Superior temporal gyrus (tissue), 1 donor: ENCODE measurements at regions not wholly inside any gene's neighbourhood (a gene's known extent, or its start where the extent isn't known, plus 50 kb on each side); places are given as distances from the start of the nearest gene placed in this dataset.

Experiments
- DNase-seq: peaks from one replicate; pipeline ENCODE4 v3.0.0-alpha.2; 2016; ENCODE audit errors: extremely low spot score

- DNase-seq: no peak
Measured at GRCh38 chr16:9521749-9522370, 430.4 kb downstream of the HAPSTR1 start.

- DNase-seq: no peak
Measured at GRCh38 chr16:9522614-9523013, 431.2 kb downstream of the HAPSTR1 start.

GRCh38 chr16:9523994-9524393, 432.6 kb downstream of the HAPSTR1 start:
- no peak for DNase-seq

GRCh38 chr16:9525037-9525436, 433.6 kb downstream of the HAPSTR1 start:
- DNase-seq: no peak

- no peak for DNase-seq
Measured at GRCh38 chr16:9526791-9527190, 435.3 kb downstream of the HAPSTR1 start.

- no peak for DNase-seq
Measured at GRCh38 chr16:9527976-9528375, 436.5 kb downstream of the HAPSTR1 start.

GRCh38 chr16:9528511-9529079, 437.2 kb downstream of the HAPSTR1 start:
- no peak for DNase-seq

- DNase-seq: no peak
Measured at GRCh38 chr16:9533042-9533441, 441.6 kb downstream of the HAPSTR1 start.

- no peak for DNase-seq
Measured at GRCh38 chr16:9534759-9535158, 443.3 kb downstream of the HAPSTR1 start.

- no peak for DNase-seq
Measured at GRCh38 chr16:9536905-9537304, 445.5 kb downstream of the HAPSTR1 start.

- DNase-seq: no peak
Measured at GRCh38 chr16:9539346-9539745, 447.9 kb downstream of the HAPSTR1 start.

- DNase-seq: no peak
Measured at GRCh38 chr16:9541723-9542122, 450.3 kb downstream of the HAPSTR1 start.

- DNase-seq: no peak
Measured at GRCh38 chr16:9542165-9542755, 450.8 kb downstream of the HAPSTR1 start.

GRCh38 chr16:9545522-9546437, 454.3 kb downstream of the HAPSTR1 start:
- DNase-seq: no peak

- no peak for DNase-seq
Measured at GRCh38 chr16:9546438-9546786, 455.0 kb downstream of the HAPSTR1 start.

GRCh38 chr16:9549487-9549886, 458.0 kb downstream of the HAPSTR1 start:
- no peak for DNase-seq

GRCh38 chr16:9555051-9555450, 463.6 kb downstream of the HAPSTR1 start:
- no peak for DNase-seq

GRCh38 chr16:9556949-9557665, 465.7 kb downstream of the HAPSTR1 start:
- no peak for DNase-seq

- no peak for DNase-seq
Measured at GRCh38 chr16:9557713-9558112, 466.3 kb downstream of the HAPSTR1 start.

GRCh38 chr16:9566099-9566498, 474.7 kb downstream of the HAPSTR1 start:
- DNase-seq: no peak

- no peak for DNase-seq
Measured at GRCh38 chr16:9567666-9568065, 476.2 kb downstream of the HAPSTR1 start.

- DNase-seq: no peak
Measured at GRCh38 chr16:9568261-9568660, 476.8 kb downstream of the HAPSTR1 start.
